Epithelial cell of proximal tubule (primary cell): ENCODE measurements at regions not wholly inside any gene's neighbourhood (a gene's known extent, or its start where the extent isn't known, plus 50 kb on each side); places are given as distances from the start of the nearest gene placed in this dataset.

Experiments used
- DNase-seq: peaks from one replicate; pipeline ENCODE4 v3.0.0-alpha.2; 2011; ENCODE audit warnings: low read depth
- H3K4me3 ChIP-seq: 2 replicates; pipeline ENCODE4 v1.5.1; 2011; ENCODE audit warnings: low read depth, mild to moderate bottlenecking, low read length
- CTCF ChIP-seq: conservative IDR thresholded peaks from 2 replicates; pipeline ENCODE4 v1.5.1; 2012; ENCODE audit warnings: low read depth, mild to moderate bottlenecking, low read length

GRCh38 chr1:14474856-14475255 is 123.6 kb upstream of the KAZN start:
- no peak overlapping the region for H3K4me3 ChIP-seq
- no peak for TF ChIP-seq CTCF
- DNase-seq: no peak

GRCh38 chr1:14476170-14476955 is 122.1 kb upstream of the KAZN start:
- no peak for DNase-seq
- TF ChIP-seq CTCF: no peak
- H3K4me3 ChIP-seq: no peak overlapping the region

- no peak overlapping the region for H3K4me3 ChIP-seq
- DNase-seq: no peak
- no peak for TF ChIP-seq CTCF
Observed at GRCh38 chr1:14478120-14478519, 120.4 kb upstream of the KAZN start.

GRCh38 chr1:14479865-14480264 is 118.6 kb upstream of the KAZN start:
- TF ChIP-seq CTCF: no peak
- DNase-seq: no peak
- H3K4me3 ChIP-seq: no peak overlapping the region

- no peak overlapping the region for H3K4me3 ChIP-seq
- TF ChIP-seq CTCF: no peak
- DNase-seq: no peak
Observed at GRCh38 chr1:14482784-14483450, 115.6 kb upstream of the KAZN start.

- no peak for TF ChIP-seq CTCF
- DNase-seq: no peak
- no peak overlapping the region for H3K4me3 ChIP-seq
Observed at GRCh38 chr1:14485285-14485684, 113.2 kb upstream of the KAZN start.
